Upper lobe of left lung (tissue), 4 donors: ENCODE measurements at regions not wholly inside any gene's neighbourhood (a gene's known extent, or its start where the extent isn't known, plus 50 kb on each side); places are given as distances from the start of the nearest gene placed in this dataset.

ENCODE experiments used
- POLR2A ChIP-seq, 4 donors: fragments of 450-650 bp; IDR thresholded peaks; one replicate each; pipeline ENCODE4 v1.5.1; 2016 to 2017; ENCODE audit warnings: antibody characterized with exemption in 4 of 4, mild to moderate bottlenecking in 2 of 4
- POLR2AphosphoS5 ChIP-seq, 2 donors: sonication (generic); formaldehyde crosslinking; IDR thresholded peaks; one replicate each; pipeline ENCODE4 v1.5.1; 2017; ENCODE audit warnings: antibody characterized with exemption in 2 of 2
- TF ChIP-seq, protein P1 (sequence below), 6 experiments: fragments of 450-650 bp in 4 of 6; fragments of 200-600 bp in 2 of 6; sonication (generic) in 2 of 6; IDR thresholded peaks; one replicate each; pipeline ENCODE4 v1.5.1; 2016 to 2019; ENCODE audit warnings: antibody characterized with exemption in 6 of 6

DNA sequence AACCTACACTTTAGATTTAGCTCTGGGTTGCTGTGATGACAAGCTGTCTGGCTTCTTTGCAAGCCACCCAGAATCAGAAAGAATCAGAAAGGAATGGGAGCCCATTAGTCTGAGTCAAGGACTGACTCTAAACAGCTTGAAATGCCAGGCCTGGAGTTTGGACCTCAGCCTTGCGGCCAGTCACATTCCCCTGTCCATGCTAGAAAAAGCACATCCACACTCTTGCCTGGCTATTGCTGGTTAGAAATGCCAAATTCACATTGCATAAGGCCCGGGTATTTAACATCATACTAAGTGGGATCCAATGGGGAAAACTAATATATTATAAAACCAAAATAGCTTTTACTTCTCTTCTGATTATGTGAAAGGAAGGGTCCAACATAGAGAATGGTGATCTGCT lies 756.8 kb upstream of the KLHL29 start:
- TF ChIP-seq, protein P1, sequence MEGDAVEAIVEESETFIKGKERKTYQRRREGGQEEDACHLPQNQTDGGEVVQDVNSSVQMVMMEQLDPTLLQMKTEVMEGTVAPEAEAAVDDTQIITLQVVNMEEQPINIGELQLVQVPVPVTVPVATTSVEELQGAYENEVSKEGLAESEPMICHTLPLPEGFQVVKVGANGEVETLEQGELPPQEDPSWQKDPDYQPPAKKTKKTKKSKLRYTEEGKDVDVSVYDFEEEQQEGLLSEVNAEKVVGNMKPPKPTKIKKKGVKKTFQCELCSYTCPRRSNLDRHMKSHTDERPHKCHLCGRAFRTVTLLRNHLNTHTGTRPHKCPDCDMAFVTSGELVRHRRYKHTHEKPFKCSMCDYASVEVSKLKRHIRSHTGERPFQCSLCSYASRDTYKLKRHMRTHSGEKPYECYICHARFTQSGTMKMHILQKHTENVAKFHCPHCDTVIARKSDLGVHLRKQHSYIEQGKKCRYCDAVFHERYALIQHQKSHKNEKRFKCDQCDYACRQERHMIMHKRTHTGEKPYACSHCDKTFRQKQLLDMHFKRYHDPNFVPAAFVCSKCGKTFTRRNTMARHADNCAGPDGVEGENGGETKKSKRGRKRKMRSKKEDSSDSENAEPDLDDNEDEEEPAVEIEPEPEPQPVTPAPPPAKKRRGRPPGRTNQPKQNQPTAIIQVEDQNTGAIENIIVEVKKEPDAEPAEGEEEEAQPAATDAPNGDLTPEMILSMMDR (IDR thresholded peaks at IDR 0.05) = no peak
- TF ChIP-seq POLR2AphosphoS5 (IDR thresholded peaks at IDR 0.05) (no peak), POLR2A (IDR thresholded peaks at IDR 0.05) (no peak)
